ENCODE measurements at regions not wholly inside any gene's neighbourhood (a gene's known extent, or its start where the extent isn't known, plus 50 kb on each side); places are given as distances from the start of the nearest gene placed in this dataset.

DNA sequence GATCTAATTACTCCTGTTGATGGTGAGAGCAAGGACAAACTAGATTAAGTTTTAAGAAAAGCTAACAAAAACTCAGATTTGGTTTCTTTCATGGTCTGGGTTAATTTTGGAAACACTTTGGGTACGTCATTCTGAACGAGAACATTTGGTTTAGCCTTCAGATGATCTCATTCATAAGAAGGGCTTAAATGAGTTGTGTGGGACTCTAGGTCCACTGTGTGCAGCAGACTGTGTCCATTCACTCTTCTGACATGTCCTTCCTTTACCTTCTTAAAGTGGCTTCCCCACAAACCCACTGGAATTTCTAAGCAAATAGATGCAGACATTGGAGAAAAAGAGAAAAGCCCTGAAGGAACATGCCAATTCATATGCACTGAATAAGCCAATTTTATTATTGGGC lies 96.8 kb downstream of the FBXO4 start:
- TF ChIP-seq, protein P1, sequence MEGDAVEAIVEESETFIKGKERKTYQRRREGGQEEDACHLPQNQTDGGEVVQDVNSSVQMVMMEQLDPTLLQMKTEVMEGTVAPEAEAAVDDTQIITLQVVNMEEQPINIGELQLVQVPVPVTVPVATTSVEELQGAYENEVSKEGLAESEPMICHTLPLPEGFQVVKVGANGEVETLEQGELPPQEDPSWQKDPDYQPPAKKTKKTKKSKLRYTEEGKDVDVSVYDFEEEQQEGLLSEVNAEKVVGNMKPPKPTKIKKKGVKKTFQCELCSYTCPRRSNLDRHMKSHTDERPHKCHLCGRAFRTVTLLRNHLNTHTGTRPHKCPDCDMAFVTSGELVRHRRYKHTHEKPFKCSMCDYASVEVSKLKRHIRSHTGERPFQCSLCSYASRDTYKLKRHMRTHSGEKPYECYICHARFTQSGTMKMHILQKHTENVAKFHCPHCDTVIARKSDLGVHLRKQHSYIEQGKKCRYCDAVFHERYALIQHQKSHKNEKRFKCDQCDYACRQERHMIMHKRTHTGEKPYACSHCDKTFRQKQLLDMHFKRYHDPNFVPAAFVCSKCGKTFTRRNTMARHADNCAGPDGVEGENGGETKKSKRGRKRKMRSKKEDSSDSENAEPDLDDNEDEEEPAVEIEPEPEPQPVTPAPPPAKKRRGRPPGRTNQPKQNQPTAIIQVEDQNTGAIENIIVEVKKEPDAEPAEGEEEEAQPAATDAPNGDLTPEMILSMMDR (IDR thresholded peaks at IDR 0.05), result no peak
- TF ChIP-seq ZFX (IDR thresholded peaks at IDR 0.05; ENCODE audit: borderline replicate concordance), result no peak
